ENCODE measurements at regions not wholly inside any gene's neighbourhood (a gene's known extent, or its start where the extent isn't known, plus 50 kb on each side); places are given as distances from the start of the nearest gene placed in this dataset.

DNA sequence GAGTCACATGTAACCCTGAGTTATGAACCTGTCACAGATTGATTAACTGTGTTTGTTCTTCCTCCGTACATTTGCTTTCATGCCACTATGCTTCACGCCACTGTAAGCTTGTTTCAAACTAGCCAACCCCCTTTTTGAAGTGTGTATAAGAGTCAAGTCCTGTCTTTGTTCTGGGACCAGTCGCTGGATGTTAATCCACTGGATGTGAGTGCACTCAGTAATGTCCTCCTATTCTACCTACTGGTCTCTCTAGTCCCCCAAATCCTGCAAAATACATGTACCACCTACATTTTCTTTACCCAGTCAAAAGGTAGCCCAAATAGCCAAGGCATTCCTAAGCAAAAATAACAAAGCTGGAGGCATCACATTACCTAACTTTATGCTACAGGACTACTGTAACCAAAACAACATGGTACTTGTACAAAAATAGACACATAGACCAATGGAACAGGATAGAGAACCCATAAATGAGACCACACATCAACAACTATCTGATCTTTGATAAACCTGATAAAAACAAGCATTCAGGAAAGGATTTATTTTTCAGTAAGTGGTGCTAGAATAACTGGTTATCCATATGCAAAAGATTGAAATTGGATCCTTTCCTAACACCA, 1139.1 kb upstream of the SEMA6A start:
- TF ChIP-seq, protein P1, sequence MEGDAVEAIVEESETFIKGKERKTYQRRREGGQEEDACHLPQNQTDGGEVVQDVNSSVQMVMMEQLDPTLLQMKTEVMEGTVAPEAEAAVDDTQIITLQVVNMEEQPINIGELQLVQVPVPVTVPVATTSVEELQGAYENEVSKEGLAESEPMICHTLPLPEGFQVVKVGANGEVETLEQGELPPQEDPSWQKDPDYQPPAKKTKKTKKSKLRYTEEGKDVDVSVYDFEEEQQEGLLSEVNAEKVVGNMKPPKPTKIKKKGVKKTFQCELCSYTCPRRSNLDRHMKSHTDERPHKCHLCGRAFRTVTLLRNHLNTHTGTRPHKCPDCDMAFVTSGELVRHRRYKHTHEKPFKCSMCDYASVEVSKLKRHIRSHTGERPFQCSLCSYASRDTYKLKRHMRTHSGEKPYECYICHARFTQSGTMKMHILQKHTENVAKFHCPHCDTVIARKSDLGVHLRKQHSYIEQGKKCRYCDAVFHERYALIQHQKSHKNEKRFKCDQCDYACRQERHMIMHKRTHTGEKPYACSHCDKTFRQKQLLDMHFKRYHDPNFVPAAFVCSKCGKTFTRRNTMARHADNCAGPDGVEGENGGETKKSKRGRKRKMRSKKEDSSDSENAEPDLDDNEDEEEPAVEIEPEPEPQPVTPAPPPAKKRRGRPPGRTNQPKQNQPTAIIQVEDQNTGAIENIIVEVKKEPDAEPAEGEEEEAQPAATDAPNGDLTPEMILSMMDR (IDR thresholded peaks at IDR 0.05 in 8 of 11, conservative IDR thresholded peaks at IDR 0.05 in 3 of 11) = no peak
- no peak for TF ChIP-seq POLR2A (IDR thresholded peaks at IDR 0.05)
- no peak for TF ChIP-seq POLR2AphosphoS5 (IDR thresholded peaks at IDR 0.05)

Data from spleen (tissue), 7 donors.